SK-N-SH treated with all-trans-retinoic acid at 6 μM for 48 hours (cell line): ENCODE measurements at regions not wholly inside any gene's neighbourhood (a gene's known extent, or its start where the extent isn't known, plus 50 kb on each side); places are given as distances from the start of the nearest gene placed in this dataset.

Experiments used
- ARNTL ChIP-seq: fragments of 450-650 bp; formaldehyde crosslinking; IDR thresholded peaks from 2 replicates; pipeline ENCODE4 v1.5.0; 2020; ENCODE audit warnings: low read depth, mild to moderate bottlenecking, moderate library complexity, borderline replicate concordance
- CSDC2 ChIP-seq: fragments of 250-450 bp; sonication (Bioruptor Pico); IDR thresholded peaks from 2 replicates; pipeline ENCODE4 v1.5.0; 2020; ENCODE audit warnings: mild to moderate bottlenecking, moderate library complexity
- GLIS3 ChIP-seq: fragments of 250-450 bp; sonication (Bioruptor Pico); IDR thresholded peaks from 2 replicates; pipeline ENCODE4 v1.5.0; 2020; ENCODE audit warnings: mild to moderate bottlenecking, moderate library complexity
- ISL1 ChIP-seq: fragments of 250-450 bp; sonication (Bioruptor Pico); IDR thresholded peaks from 2 replicates; pipeline ENCODE4 v2.1.2; 2022; ENCODE audit warnings: mild to moderate bottlenecking, moderate library complexity
- OSR1 ChIP-seq: fragments of 250-450 bp; sonication (Bioruptor Pico); IDR thresholded peaks from 2 replicates; pipeline ENCODE4 v1.8.0; 2022; ENCODE audit warnings: moderate library complexity, mild to moderate bottlenecking, inconsistent platforms
- PPARA ChIP-seq: fragments of 250-450 bp; sonication (Bioruptor Pico); IDR thresholded peaks from 2 replicates; pipeline ENCODE4 v1.5.0; 2020; ENCODE audit warnings: mild to moderate bottlenecking, borderline replicate concordance
- SNAI2 ChIP-seq: fragments of 250-450 bp; sonication (Bioruptor Pico); IDR thresholded peaks from 2 replicates; pipeline ENCODE4 v1.5.0; 2020; ENCODE audit warnings: mild to moderate bottlenecking, moderate library complexity
- ZNF565 ChIP-seq: fragments of 450-650 bp; formaldehyde crosslinking; conservative IDR thresholded peaks from 2 replicates; pipeline ENCODE4 v1.5.0; 2020; ENCODE audit warnings: low read depth, mild to moderate bottlenecking, moderate library complexity
- TF ChIP-seq, protein P1 (sequence below): fragments of 250-450 bp; sonication (Bioruptor Pico); IDR thresholded peaks from 2 replicates; pipeline ENCODE4 v1.8.0; 2020; ENCODE audit warnings: mild to moderate bottlenecking, moderate library complexity, borderline replicate concordance
- TF ChIP-seq, protein P2 (sequence below): fragments of 250-450 bp; sonication (Bioruptor Pico); IDR thresholded peaks from 2 replicates; pipeline ENCODE4 v1.5.0; 2020; ENCODE audit warnings: mild to moderate bottlenecking, moderate library complexity

DNA sequence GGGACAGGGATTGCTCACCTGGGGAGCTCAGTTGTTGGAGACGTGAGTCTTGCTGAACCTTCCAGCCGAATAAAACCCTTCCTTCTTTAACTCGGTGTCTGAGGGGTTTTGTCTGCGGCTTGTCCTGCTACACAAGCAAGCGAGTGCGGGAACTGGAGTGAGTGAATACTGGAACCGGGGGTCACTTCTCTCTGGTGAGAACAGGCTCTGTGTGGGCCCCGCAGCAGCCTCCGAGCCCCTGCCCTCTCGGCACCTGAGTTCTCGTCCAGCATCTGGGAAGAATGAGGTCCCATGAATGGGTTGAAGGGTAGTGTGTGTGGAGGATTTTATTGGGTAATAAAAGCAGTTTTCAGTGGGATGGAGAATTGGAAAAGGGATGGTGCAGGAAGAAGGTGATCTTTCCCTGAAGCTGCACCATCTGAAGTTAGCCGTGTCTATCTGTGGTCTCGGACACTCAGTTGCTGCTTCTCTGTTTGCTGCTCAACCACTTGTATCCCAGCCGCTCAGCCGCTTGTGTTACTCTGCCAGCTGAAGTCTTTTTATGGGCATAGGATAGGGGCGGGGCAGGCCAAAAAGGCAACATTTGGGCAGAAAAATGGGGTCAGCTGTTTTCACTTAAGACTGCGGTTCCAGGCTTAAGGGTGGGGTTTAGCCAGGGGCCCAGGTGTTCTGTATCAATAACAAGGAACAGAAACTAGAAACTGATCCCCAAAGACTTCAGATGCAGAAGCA, 450.6 kb upstream of the CAMK1G start:
- TF ChIP-seq, protein P1, sequence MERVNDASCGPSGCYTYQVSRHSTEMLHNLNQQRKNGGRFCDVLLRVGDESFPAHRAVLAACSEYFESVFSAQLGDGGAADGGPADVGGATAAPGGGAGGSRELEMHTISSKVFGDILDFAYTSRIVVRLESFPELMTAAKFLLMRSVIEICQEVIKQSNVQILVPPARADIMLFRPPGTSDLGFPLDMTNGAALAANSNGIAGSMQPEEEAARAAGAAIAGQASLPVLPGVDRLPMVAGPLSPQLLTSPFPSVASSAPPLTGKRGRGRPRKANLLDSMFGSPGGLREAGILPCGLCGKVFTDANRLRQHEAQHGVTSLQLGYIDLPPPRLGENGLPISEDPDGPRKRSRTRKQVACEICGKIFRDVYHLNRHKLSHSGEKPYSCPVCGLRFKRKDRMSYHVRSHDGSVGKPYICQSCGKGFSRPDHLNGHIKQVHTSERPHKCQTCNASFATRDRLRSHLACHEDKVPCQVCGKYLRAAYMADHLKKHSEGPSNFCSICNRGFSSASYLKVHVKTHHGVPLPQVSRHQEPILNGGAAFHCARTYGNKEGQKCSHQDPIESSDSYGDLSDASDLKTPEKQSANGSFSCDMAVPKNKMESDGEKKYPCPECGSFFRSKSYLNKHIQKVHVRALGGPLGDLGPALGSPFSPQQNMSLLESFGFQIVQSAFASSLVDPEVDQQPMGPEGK = no peak
- TF ChIP-seq ZNF565 (CRISPR knock-in tag) (no peak), PPARA (no peak), SNAI2 (no peak), OSR1 (CRISPR knock-in tag) (no peak), ISL1 (CRISPR knock-in tag) (no peak), ARNTL (CRISPR knock-in tag) (no peak), CSDC2 (CRISPR knock-in tag) (no peak), GLIS3 (CRISPR knock-in tag) (no peak)
- TF ChIP-seq, protein P2, sequence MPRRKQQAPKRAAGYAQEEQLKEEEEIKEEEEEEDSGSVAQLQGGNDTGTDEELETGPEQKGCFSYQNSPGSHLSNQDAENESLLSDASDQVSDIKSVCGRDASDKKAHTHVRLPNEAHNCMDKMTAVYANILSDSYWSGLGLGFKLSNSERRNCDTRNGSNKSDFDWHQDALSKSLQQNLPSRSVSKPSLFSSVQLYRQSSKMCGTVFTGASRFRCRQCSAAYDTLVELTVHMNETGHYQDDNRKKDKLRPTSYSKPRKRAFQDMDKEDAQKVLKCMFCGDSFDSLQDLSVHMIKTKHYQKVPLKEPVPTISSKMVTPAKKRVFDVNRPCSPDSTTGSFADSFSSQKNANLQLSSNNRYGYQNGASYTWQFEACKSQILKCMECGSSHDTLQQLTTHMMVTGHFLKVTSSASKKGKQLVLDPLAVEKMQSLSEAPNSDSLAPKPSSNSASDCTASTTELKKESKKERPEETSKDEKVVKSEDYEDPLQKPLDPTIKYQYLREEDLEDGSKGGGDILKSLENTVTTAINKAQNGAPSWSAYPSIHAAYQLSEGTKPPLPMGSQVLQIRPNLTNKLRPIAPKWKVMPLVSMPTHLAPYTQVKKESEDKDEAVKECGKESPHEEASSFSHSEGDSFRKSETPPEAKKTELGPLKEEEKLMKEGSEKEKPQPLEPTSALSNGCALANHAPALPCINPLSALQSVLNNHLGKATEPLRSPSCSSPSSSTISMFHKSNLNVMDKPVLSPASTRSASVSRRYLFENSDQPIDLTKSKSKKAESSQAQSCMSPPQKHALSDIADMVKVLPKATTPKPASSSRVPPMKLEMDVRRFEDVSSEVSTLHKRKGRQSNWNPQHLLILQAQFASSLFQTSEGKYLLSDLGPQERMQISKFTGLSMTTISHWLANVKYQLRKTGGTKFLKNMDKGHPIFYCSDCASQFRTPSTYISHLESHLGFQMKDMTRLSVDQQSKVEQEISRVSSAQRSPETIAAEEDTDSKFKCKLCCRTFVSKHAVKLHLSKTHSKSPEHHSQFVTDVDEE (CRISPR knock-in tag) = no peak
